Activated T-cell treated with anti-CD3 and anti-CD28 coated beads, Interleukin-2, amount 50 U/mL, for 72 hours (primary cell): ENCODE measurements at regions not wholly inside any gene's neighbourhood (a gene's known extent, or its start where the extent isn't known, plus 50 kb on each side); places are given as distances from the start of the nearest gene placed in this dataset.
"Not testable (repeated sequence)": the region's sequence is repeated elsewhere in the genome, so short reads cannot be mapped to it uniquely, and the experiment has no call there.

ENCODE experiments used
- ATAC-seq, 2 donors: fragments of 150-1000 bp; cut with Tn5 transposase; replicated peaks in 1 of 2; 2 replicates each; pipeline ENCODE4 v1.10.0; 2021; ENCODE audit warnings: moderate library complexity in 2 of 2, mild to moderate bottlenecking in 1 of 2
- DNase-seq, 2 donors: peaks; one replicate each; pipeline ENCODE4 v3.0.0; 2021 to 2022; ENCODE audit warnings: mixed read lengths in 1 of 2
- H3K27ac Mint-ChIP-seq: one replicate; pipeline ENCODE4 v1.8.0; 2022; ENCODE audit warnings: mild to moderate bottlenecking, moderate library complexity, mixed read lengths
- H3K27me3 Mint-ChIP-seq: one replicate; pipeline ENCODE4 v1.8.0; 2022; ENCODE audit warnings: low read depth, mixed read lengths
- H3K36me3 Mint-ChIP-seq, 2 donors: one replicate each; pipeline ENCODE4 v1.8.0; 2022; ENCODE audit warnings: mixed read lengths in 2 of 2, mild to moderate bottlenecking in 1 of 2; ENCODE audit not compliant: insufficient read depth in 2 of 2
- H3K4me1 Mint-ChIP-seq: one replicate; pipeline ENCODE4 v1.8.0; 2022; ENCODE audit warnings: low read depth, mixed read lengths
- H3K4me3 Mint-ChIP-seq, 2 donors: one replicate each; pipeline ENCODE4 v1.8.0; 2022; ENCODE audit warnings: mild to moderate bottlenecking in 2 of 2, mixed read lengths in 2 of 2, moderate library complexity in 2 of 2
- H3K9me3 Mint-ChIP-seq, 2 donors: one replicate each; pipeline ENCODE4 v1.8.0; 2022; ENCODE audit warnings: mixed read lengths in 2 of 2

DNA sequence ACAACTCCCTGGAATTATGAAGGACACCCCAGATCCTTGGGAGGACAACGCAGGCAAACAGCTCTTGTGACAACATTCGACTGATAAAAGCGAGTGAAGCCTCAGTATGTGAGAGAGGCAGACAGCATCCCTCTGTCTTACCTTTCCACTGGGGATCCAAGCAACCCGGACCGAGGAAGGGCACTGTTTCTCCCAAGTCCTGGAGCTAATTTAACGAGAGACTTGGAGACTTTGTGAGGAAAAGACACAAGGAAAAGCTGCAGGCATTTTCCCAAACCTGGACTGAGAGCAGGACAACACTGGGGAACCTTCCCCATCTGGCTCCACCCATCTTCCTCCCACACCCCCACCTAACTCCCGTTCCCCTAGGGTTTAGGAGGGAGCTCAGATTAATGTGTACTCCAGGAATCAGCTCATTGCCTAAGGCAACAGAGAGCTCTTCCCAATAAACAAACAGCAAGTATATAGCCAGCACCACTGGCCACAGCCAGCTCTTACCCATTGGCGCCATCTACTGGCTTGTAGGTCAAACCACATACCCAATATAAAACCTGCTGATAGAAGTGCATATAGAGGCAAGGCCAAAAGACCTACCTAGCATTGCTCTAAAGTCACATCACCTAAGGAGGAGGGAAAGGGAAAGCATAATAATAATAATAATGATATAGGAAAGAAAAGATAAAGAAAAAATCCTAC lies 76.7 kb upstream of the NEK3 start:
- not testable (repeated sequence) for H3K27me3 Mint-ChIP-seq, H3K4me3 Mint-ChIP-seq, H3K36me3 Mint-ChIP-seq, H3K9me3 Mint-ChIP-seq, H3K4me1 Mint-ChIP-seq, H3K27ac Mint-ChIP-seq
- peak; percentile 74 to 77 for ATAC-seq
- peak; percentile 31 to 54 for DNase-seq

DNA sequence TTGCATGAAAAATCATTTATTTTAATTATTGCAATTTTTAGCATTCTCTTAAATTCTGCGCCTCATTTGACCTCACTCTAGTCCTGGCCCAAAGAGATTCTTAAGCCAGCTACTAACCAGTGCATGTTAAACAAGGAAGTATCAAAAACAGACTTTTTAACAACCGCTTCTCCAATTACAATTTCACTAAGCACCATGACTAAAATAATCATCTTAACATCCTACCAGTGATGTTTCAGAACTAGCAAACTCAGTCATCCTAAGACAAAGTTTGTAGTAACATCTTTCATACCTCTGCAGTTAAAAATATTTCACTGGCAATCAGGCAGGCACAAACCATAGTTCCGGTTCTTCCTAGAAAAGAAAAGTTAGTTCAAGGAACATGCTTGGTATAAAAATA lies 75.5 kb upstream of the NEK3 start:
- not testable (repeated sequence) for H3K27me3 Mint-ChIP-seq, ATAC-seq, DNase-seq, H3K4me1 Mint-ChIP-seq, H3K4me3 Mint-ChIP-seq, H3K27ac Mint-ChIP-seq, H3K9me3 Mint-ChIP-seq, H3K36me3 Mint-ChIP-seq

GRCh38 chr13:52223063-52223462 lies 63.7 kb upstream of the NEK3 start:
- H3K27me3 Mint-ChIP-seq, ATAC-seq, H3K4me1 Mint-ChIP-seq, H3K36me3 Mint-ChIP-seq, H3K27ac Mint-ChIP-seq, DNase-seq, H3K4me3 Mint-ChIP-seq, H3K9me3 Mint-ChIP-seq: not testable (repeated sequence)

GRCh38 chr13:52213920-52214319 lies 54.5 kb upstream of the NEK3 start:
- peaks cover 35% of the 10 kb centered on the region for H3K27me3 Mint-ChIP-seq
- H3K4me1 Mint-ChIP-seq, H3K36me3 Mint-ChIP-seq, H3K4me3 Mint-ChIP-seq, H3K9me3 Mint-ChIP-seq, H3K27ac Mint-ChIP-seq, ATAC-seq, DNase-seq: not testable (repeated sequence)

GRCh38 chr13:52212886-52213285 lies 53.5 kb upstream of the NEK3 start:
- not testable (repeated sequence) for H3K4me1 Mint-ChIP-seq
- peaks cover 35% of the 10 kb centered on the region for H3K27me3 Mint-ChIP-seq

GRCh38 chr13:52211416-52211776 lies 52.0 kb upstream of the NEK3 start:
- not testable (repeated sequence) for H3K4me1 Mint-ChIP-seq, H3K36me3 Mint-ChIP-seq

More at GRCh38 chr13:52212886-52213285, 53.5 kb upstream of the NEK3 start:
- H3K27ac Mint-ChIP-seq, H3K4me3 Mint-ChIP-seq, H3K36me3 Mint-ChIP-seq, H3K9me3 Mint-ChIP-seq, DNase-seq, ATAC-seq: not testable (repeated sequence)

DNA sequence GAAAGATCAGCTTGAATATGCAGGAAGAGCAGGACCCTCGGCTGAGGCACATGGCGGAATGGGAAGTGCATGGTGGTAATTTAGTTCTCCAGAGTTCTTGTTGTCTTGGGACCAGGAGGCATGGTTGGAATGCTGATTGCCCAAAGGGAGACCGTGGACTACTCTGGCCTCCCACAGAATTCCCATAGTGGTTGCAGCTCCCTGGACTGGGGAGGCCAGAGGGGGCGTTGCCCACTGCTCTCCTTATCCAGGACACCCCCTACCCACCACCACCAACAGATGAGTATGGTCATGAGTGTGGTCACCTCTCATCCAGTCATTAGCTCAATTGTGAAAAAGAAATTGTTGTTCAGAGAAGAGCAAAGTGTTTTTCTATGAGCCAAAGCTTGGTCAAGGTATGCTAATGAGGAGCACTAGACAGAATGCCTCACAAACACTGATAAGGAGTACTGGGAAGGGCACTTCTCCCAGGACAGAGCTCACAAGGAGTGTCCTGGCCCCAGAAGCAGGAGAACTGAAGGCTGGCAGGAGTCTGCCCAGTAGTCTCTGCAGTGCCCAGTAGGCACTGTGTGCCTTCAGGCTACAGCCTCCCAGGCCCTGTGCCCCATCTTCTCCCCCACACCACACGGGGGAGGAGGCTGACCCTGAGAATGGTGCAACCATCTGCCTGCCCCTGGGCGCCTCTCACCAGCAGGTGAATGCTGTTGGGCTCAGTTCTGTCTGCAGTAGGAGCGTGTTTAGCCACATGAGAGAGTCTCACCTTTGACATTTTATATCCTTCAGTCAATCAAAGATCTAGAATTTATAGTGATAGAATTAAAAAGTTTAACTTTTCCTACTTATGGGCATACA lies 51.4 kb upstream of the NEK3 start:
- not testable (repeated sequence) for H3K36me3 Mint-ChIP-seq, ATAC-seq, H3K4me1 Mint-ChIP-seq, H3K4me3 Mint-ChIP-seq, DNase-seq, H3K9me3 Mint-ChIP-seq, H3K27ac Mint-ChIP-seq
- peaks cover 22% of the 10 kb centered on the region for H3K27me3 Mint-ChIP-seq

More at GRCh38 chr13:52211416-52211776, 52.0 kb upstream of the NEK3 start:
- H3K9me3 Mint-ChIP-seq, H3K27ac Mint-ChIP-seq, H3K4me3 Mint-ChIP-seq, DNase-seq, ATAC-seq: not testable (repeated sequence)
- peaks cover 25% of the 10 kb centered on the region for H3K27me3 Mint-ChIP-seq
